ENCODE measurements at regions not wholly inside any gene's neighbourhood (a gene's known extent, or its start where the extent isn't known, plus 50 kb on each side); places are given as distances from the start of the nearest gene placed in this dataset.

DNA sequence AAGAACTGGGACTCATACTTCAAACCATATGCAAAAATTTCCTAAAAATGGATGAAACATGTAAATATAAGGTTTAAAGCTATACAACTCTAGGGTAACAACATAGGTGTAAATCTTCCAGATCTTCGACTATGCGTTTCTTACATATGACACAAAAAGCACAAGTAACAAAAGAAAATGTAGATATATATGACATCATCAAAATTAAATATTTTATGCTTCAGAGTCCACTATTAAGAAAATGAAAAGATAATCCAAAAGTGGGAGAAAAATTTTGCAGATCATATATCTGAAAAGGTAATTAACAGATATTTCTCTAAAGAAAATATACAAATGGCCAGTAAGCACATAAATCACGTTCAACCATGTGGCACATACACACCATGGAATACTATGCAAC lies 164.2 kb upstream of the ACTRT1 start:
- TF ChIP-seq, protein P1, sequence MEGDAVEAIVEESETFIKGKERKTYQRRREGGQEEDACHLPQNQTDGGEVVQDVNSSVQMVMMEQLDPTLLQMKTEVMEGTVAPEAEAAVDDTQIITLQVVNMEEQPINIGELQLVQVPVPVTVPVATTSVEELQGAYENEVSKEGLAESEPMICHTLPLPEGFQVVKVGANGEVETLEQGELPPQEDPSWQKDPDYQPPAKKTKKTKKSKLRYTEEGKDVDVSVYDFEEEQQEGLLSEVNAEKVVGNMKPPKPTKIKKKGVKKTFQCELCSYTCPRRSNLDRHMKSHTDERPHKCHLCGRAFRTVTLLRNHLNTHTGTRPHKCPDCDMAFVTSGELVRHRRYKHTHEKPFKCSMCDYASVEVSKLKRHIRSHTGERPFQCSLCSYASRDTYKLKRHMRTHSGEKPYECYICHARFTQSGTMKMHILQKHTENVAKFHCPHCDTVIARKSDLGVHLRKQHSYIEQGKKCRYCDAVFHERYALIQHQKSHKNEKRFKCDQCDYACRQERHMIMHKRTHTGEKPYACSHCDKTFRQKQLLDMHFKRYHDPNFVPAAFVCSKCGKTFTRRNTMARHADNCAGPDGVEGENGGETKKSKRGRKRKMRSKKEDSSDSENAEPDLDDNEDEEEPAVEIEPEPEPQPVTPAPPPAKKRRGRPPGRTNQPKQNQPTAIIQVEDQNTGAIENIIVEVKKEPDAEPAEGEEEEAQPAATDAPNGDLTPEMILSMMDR (IDR thresholded peaks at IDR 0.05; ENCODE audit: low read depth, low read length) = no peak
- no peak overlapping the region for H3K4me3 ChIP-seq (ENCODE audit: low read depth, low read length)

DNA sequence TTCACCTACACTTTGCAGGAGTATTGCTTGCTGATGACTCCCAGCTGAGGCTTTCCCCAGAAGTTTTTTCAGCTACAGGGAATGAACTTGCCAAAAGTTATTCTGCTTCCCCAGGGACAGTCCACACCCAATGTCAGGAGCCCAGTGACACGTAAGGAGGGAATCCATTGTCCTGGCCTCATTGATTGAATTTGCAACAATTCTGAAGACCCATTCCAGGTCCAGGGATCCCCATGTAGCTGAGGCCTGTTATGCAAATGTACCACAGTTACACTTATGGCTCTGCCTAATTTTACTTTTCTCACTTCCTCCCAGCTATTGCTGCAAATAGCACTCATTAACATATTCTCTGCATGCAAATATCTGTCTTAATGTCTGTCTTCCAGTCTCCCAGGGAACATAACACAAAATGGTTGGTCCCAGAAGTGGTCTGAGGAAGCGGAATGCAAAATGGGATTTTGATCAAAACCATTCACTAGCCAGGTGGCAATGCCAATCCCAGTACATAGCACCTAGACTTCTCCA lies 113.7 kb upstream of the ACTRT1 start:
- H3K4me3 ChIP-seq (ENCODE audit: low read depth, low read length) = no peak overlapping the region
- TF ChIP-seq, protein P1 (IDR thresholded peaks at IDR 0.05; ENCODE audit: low read depth, low read length) = no peak

DNA sequence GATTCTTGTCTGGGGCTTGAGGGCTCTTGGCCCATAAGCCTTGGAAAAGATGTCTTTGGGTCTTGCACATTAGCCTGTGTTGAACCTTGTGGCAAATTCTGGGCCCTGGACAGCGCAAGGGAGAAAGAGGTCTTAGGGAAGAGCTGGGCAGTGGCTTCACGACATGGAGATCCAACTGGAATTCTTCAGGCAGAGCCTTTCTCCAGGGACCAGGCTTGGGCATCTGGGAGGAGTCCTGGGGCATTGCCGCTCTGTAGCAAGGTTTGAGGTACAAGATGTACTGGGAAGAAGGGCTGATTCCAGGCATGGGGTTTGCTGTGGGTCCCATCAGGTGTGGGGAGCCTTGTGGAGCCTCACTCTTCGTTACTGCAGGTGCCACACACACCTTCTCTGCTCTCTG lies 104.0 kb upstream of the ACTRT1 start:
- TF ChIP-seq, protein P1 (IDR thresholded peaks at IDR 0.05; ENCODE audit: low read depth, low read length) = no peak
- H3K4me3 ChIP-seq (ENCODE audit: low read depth, low read length) = no peak overlapping the region

DNA sequence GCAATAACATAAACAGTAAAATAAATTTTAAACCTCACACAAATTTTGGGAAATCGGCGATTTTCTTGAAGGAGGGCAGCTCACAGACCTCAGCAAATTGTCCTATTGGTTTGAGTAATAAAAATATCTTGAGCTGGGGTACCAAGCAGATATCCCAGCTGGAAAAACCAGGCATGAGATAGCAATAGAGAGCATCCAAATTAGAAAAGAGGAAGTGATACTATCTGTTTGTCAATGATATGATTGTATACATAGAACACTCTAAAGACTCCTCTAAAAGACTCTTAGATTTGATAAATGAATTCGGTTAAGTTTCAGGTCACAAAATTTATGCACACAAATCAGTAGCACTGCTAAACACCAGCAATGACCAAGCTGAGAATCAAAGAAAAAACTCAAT lies 90.5 kb upstream of the ACTRT1 start:
- no peak overlapping the region for H3K4me3 ChIP-seq (ENCODE audit: low read depth, low read length)
- TF ChIP-seq, protein P1 (IDR thresholded peaks at IDR 0.05; ENCODE audit: low read depth, low read length) = no peak

DNA sequence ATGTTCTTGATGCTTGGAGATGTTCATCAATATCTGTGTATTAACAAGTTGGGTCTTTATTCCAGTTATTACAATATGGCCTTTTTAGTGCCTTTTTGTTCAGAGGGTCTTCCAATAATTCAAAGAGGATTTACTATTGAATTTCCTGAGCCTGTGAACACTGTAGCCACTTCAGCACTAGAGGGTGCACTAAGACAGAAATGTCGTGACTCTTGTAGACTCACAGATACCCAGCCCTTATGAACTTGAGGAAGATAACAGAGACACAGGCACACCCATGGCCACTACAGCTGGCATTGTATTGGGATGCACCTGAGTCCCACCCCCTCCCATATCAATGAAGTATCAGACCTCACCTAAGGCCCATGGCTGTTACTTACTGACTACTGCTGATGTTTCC lies 54.4 kb upstream of the ACTRT1 start:
- no peak overlapping the region for H3K4me3 ChIP-seq (ENCODE audit: low read depth, low read length)
- TF ChIP-seq, protein P1 (IDR thresholded peaks at IDR 0.05; ENCODE audit: low read depth, low read length) = no peak

DNA sequence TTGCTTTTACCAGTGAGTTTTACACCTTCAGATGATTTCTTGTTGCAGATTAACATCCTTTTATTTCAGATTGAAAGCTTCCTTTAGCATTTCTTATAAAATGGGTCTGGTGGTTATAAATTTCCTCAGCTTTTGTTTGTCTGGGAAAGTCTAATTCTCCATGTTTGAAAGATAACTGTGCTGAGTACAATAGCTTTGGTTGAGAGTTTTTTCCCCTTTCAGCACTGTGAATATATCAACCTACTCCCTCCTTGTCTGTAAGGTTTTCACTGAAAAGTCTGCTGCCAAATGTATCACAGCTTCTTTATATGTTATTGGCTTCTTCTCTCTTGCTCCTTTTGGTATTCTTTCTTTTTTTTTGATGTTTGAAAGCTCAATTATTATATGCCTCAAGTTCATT lies 53.5 kb upstream of the ACTRT1 start:
- TF ChIP-seq, protein P1 (IDR thresholded peaks at IDR 0.05; ENCODE audit: low read depth, low read length) = no peak
- H3K4me3 ChIP-seq (ENCODE audit: low read depth, low read length) = no peak overlapping the region
